SK-N-SH treated with all-trans-retinoic acid at 6 μM for 48 hours (cell line): ENCODE measurements at regions not wholly inside any gene's neighbourhood (a gene's known extent, or its start where the extent isn't known, plus 50 kb on each side); places are given as distances from the start of the nearest gene placed in this dataset.

Source experiments
- ARNTL ChIP-seq: fragments of 450-650 bp; formaldehyde crosslinking; IDR thresholded peaks from 2 replicates; pipeline ENCODE4 v1.5.0; 2020; ENCODE audit warnings: low read depth, mild to moderate bottlenecking, moderate library complexity, borderline replicate concordance
- BACH2 ChIP-seq: fragments of 250-450 bp; sonication (Bioruptor Pico); IDR thresholded peaks from 2 replicates; pipeline ENCODE4 v1.9.0; 2021; ENCODE audit warnings: mild to moderate bottlenecking, borderline replicate concordance
- CREB5 ChIP-seq: fragments of 250-450 bp; sonication (Bioruptor Pico); IDR thresholded peaks from 2 replicates; pipeline ENCODE4 v1.5.1; 2020; ENCODE audit warnings: low read depth, mild to moderate bottlenecking, moderate library complexity
- ESRRG ChIP-seq: fragments of 250-450 bp; sonication (Bioruptor Pico); IDR thresholded peaks from 2 replicates; pipeline ENCODE4 v1.6.1; 2021; ENCODE audit warnings: mild to moderate bottlenecking
- GLIS3 ChIP-seq: fragments of 250-450 bp; sonication (Bioruptor Pico); IDR thresholded peaks from 2 replicates; pipeline ENCODE4 v1.5.0; 2020; ENCODE audit warnings: mild to moderate bottlenecking, moderate library complexity
- OSR1 ChIP-seq: fragments of 250-450 bp; sonication (Bioruptor Pico); IDR thresholded peaks from 2 replicates; pipeline ENCODE4 v1.8.0; 2022; ENCODE audit warnings: moderate library complexity, mild to moderate bottlenecking, inconsistent platforms
- PATZ1 ChIP-seq: fragments of 250-450 bp; sonication (Bioruptor Pico); IDR thresholded peaks from 2 replicates; pipeline ENCODE4 v1.8.0; 2020; ENCODE audit warnings: mild to moderate bottlenecking, moderate library complexity, borderline replicate concordance
- SNAI2 ChIP-seq: fragments of 250-450 bp; sonication (Bioruptor Pico); IDR thresholded peaks from 2 replicates; pipeline ENCODE4 v1.5.0; 2020; ENCODE audit warnings: mild to moderate bottlenecking, moderate library complexity
- TCF4 ChIP-seq: fragments of 250-450 bp; sonication (Bioruptor Pico); IDR thresholded peaks from 2 replicates; pipeline ENCODE4 v1.8.0; 2021; ENCODE audit warnings: mild to moderate bottlenecking, moderate library complexity, borderline replicate concordance
- TOX ChIP-seq: fragments of 250-450 bp; sonication (Bioruptor Pico); IDR thresholded peaks from 2 replicates; pipeline ENCODE4 v1.8.0; 2021; ENCODE audit warnings: mild to moderate bottlenecking, moderate library complexity, borderline replicate concordance
- ZC3H10 ChIP-seq: fragments of 250-450 bp; sonication (Bioruptor Pico); IDR thresholded peaks from 2 replicates; pipeline ENCODE4 v1.5.1; 2021; ENCODE audit warnings: mild to moderate bottlenecking, moderate library complexity
- ZFP3 ChIP-seq: fragments of 250-450 bp; sonication (Bioruptor Pico); IDR thresholded peaks from 2 replicates; pipeline ENCODE4 v1.5.0; 2020; ENCODE audit warnings: mild to moderate bottlenecking, moderate library complexity
- ZNF70 ChIP-seq: fragments of 450-650 bp; formaldehyde crosslinking; IDR thresholded peaks from 2 replicates; pipeline ENCODE4 v1.5.0; 2020; ENCODE audit warnings: mild to moderate bottlenecking, moderate library complexity
- ZNF8 ChIP-seq: fragments of 450-650 bp; formaldehyde crosslinking; IDR thresholded peaks from 2 replicates; pipeline ENCODE4 v1.5.0; 2020; ENCODE audit warnings: mild to moderate bottlenecking, moderate library complexity

- TF ChIP-seq ZNF8 (CRISPR knock-in tag), result no peak
- TF ChIP-seq GLIS3, result no peak
- TF ChIP-seq ZC3H10 (CRISPR knock-in tag), result no peak
- no peak for TF ChIP-seq OSR1
- TF ChIP-seq TCF4, result no peak
- no peak for TF ChIP-seq ZFP3 (CRISPR knock-in tag)
- no peak for TF ChIP-seq SNAI2 (CRISPR knock-in tag)
- no peak for TF ChIP-seq CREB5 (CRISPR knock-in tag)
- no peak for TF ChIP-seq BACH2 (CRISPR knock-in tag)
- TF ChIP-seq TOX (CRISPR knock-in tag), result no peak
- no peak for TF ChIP-seq PATZ1 (CRISPR knock-in tag)
- TF ChIP-seq ESRRG (CRISPR knock-in tag), result no peak
- no peak for TF ChIP-seq ZNF70
- TF ChIP-seq ARNTL (CRISPR knock-in tag), result no peak
These were observed 186.0 kb upstream of the FAM241A start for GRCh38 chr4:111959222-111959621.
